HG02642 (cell line): ENCODE measurements at regions not wholly inside any gene's neighbourhood (a gene's known extent, or its start where the extent isn't known, plus 50 kb on each side); places are given as distances from the start of the nearest gene placed in this dataset.
"Not testable (repeated sequence)": the region's sequence is repeated elsewhere in the genome, so short reads cannot be mapped to it uniquely, and the experiment has no call there.

ENCODE experiments used
- ATAC-seq: cut with Tn5 transposase; IDR thresholded peaks from one replicate; pipeline ENCODE4 v1.9.1; 2021; ENCODE audit warnings: mild to moderate bottlenecking; ENCODE audit not compliant: unreplicated experiment, poor library complexity

DNA sequence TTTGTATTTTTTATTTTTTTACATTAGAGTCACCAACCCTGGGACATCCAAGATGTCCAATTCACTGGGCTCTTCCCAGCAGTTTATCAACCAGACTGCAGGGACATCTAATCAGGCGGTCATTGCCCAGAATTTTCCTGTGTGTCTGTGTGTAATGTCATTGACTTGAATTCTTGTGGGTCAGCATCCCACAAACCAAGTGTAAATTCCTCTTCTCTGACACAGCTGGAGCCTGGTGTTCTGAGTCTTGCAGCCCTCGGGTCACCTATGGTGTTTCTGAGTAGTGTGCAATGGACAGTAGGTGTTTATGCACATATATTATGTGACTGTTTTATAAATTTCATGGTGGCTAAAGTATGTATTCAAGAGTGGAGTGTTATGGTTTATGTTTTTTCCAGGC, 815.7 kb downstream of the SEMA5A start:
- no peak for ATAC-seq

GRCh38 chr5:8731110-8731509, 814.8 kb downstream of the SEMA5A start:
- ATAC-seq, result not testable (repeated sequence)

DNA sequence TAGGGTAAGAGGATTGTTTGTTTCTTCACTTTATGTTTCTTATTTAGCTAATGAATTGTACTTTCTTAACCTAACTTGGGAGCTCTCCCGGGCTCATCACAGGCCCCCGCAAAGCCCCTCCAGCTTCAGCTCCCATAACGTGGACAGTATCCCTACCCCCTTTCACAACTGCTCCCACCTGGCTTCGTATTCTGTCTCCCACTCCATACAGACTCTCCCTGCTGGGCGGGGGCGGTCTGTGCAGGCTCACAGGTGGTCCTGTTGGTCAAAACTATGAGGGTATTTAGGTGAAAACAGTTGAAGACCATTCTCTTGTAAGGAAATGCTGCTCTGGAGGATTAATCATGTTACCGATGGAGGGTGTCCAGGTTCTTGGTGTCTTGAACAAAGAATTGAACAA, 805.3 kb downstream of the SEMA5A start:
- ATAC-seq, result no peak

GRCh38 chr5:8749556-8749955, 796.3 kb downstream of the SEMA5A start:
- ATAC-seq, result no peak

- ATAC-seq, result no peak
These were observed 795.8 kb downstream of the SEMA5A start for GRCh38 chr5:8750100-8750499.

DNA sequence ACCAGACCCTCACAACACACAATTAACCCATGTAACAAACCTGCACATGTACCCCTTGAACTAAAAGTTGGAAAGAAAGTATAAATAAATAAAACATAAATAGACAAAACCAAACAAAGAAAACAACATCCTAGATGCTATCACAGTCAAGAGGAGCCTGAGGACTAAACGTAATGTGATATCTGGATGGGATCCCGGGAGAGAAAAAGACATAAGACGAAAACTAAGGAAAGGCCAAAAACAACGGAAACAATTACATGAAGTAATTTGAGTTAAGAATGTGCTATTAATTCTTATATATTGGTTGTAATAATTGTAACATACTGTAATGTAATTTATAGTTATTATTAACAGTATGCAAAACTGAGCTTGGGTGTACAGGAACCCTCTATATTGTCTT, 793.9 kb downstream of the SEMA5A start:
- no peak for ATAC-seq

DNA sequence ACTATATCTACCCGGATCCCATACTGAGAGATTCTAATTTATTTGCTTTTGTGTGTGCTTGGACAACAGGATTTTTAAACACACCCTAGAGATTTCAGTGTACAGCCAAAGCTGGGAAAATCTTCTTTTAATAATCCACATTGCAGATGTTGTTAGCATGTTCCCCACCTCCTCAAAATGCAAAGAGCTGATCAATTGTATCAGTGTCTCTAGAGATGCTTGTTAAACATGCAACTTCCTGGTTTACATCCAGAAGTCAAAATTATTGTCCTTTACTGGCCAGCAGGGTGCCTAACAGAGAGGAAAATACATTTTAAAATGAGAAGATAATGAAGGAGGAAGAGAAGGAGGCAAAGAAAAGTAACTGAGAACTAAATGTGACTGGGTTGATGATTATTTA, 793.3 kb downstream of the SEMA5A start:
- no peak for ATAC-seq

DNA sequence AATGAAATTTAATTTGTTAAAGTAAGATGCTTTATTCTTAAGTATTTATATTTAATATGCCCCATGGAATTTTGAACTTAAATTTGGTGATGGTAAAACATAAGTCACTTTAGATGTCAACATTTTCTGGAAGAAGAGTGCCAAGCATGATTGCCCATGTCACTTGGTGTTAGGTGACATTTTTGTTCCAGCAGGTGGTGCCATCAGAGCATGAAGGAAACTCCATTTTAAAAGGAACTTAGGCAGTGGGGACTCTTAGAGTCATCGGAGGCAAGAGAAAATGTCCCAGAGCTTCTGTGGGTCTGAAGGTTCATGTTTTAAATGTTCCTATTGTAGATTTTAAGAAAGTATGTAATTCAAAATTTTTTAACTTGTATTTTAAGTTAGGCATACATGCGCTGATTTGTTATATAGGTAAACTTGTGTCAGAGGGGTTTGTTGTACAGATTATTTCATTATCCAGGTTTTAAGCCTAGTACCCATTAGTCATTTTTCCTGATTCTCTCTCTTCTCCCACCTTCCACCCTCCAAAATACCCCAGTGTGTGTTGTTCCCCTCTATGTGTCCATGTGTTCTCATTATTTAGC, 789.3 kb downstream of the SEMA5A start:
- ATAC-seq, result no peak

GRCh38 chr5:8765886-8766285, 780.0 kb downstream of the SEMA5A start:
- no peak for ATAC-seq

DNA sequence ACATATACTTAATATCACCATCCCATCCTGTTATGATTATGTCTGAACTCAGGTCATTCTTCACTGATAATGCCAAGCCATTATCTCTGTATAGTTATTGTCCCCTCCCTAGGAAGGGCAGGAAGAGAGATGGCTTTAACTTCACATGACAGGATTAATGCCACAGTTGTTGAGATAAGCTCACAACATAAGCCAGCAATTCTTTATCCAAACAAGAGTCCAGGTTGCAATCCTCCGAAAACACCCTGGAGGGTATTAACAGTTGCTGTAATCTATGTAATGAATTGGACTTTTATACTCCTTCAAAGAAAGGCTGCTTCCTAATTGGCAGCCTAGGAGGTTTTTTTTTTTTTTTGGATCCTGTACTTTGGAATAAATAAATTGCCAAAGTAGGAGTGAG, 779.4 kb downstream of the SEMA5A start:
- no peak for ATAC-seq

DNA sequence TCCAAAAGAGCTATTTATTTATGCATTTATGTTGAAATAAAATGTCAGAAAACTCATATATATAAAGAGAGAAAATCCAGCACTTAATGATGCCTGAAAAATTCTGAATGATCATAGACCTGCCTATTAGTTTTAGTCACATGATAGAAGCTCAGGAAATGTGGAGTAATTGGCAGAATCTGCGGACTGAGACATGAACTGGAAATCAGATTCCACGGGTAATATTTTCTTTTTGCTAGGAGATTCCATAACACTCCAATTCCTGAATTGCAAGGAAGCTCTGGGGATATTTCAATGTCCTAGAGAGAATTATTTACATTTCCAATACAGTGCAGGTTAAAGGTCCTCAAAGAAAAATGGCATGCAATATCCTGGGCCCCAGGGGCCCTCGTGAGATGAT, 778.8 kb downstream of the SEMA5A start:
- no peak for ATAC-seq

GRCh38 chr5:8767746-8768145, 778.1 kb downstream of the SEMA5A start:
- ATAC-seq, result no peak

DNA sequence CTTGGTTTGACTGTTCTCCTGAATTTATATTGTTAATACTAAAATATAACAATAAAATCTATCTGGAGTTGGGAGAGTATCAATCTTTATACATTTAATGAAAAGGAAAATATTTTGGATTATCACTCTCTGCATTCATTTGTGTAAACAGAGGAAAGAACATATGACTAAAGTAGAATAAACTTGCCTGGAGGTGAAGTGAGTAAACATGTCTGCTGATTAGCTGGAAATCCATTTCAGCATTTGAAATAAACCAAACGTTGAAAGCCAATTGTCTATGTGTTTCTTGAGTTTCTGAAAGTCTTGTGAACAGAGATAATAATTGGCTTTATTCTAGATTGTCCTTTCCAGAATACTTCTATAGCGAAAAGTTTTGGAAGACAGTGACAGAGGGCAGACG, 776.2 kb downstream of the SEMA5A start:
- no peak for ATAC-seq

DNA sequence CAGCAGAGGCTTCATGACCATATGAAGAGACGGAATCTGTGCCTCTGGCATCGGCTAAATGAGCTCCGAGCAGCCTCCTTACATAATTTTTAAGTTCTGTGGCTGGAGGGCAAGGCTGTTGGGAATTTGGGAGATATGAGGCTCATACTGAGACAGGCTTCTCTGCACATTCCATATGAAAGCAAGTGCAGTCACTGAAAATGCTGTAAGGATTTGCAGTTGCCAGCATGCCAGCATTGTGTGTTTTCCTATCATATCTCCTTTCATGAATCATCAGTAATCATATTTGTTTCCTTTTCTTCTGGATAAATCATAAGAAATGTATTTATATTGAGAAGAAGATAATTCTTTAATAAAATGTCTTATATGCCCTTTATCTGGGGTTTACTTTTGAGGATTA, 775.4 kb downstream of the SEMA5A start:
- no peak for ATAC-seq

GRCh38 chr5:8773046-8773615, 772.7 kb downstream of the SEMA5A start:
- ATAC-seq, result no peak

- no peak for ATAC-seq
These were observed 761.2 kb downstream of the SEMA5A start for GRCh38 chr5:8784692-8785091.

DNA sequence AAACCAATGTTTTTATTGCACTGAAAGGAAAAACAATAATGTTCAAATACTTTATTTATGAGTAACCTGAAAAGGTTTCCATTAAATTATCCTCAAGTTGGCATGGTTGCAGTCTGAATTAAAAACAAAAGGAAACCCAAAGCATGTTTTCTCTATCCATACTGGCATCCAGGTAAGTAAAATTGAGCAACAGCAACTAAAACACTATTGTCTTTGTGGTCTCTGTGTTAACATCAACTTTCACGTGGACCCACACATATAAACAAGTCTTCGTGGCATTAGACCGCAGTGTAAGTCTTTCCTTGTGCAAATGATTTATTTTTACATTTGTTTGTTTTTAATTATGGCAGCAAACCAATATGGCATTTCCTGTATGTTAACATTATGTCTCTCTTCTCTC, 757.6 kb downstream of the SEMA5A start:
- ATAC-seq, result no peak

- no peak for ATAC-seq
These were observed 740.2 kb downstream of the SEMA5A start for GRCh38 chr5:8805653-8806052.

GRCh38 chr5:8807636-8808035, 738.2 kb downstream of the SEMA5A start:
- ATAC-seq, result no peak

- no peak for ATAC-seq
These were observed 734.3 kb downstream of the SEMA5A start for GRCh38 chr5:8811581-8811980.

GRCh38 chr5:8813180-8813579, 732.7 kb downstream of the SEMA5A start:
- ATAC-seq, result no peak

DNA sequence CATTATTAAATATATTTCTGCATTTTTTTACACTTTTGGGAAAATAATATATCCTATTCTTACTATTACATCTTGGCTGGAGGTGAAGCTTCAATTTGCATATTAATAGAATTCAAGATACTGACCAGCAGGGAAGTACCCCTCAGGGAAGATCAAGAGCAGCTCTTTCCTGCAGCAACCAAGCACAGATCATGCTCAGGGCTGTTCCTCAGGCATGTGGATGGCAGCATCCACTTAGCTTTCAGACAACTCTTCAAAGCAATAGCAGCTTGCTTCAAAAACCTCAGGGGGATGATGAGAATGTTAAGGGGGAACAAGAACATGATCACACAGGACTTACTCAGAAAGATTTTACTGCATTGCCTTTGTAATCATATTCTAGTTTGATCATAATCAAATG, 731.8 kb downstream of the SEMA5A start:
- no peak for ATAC-seq

DNA sequence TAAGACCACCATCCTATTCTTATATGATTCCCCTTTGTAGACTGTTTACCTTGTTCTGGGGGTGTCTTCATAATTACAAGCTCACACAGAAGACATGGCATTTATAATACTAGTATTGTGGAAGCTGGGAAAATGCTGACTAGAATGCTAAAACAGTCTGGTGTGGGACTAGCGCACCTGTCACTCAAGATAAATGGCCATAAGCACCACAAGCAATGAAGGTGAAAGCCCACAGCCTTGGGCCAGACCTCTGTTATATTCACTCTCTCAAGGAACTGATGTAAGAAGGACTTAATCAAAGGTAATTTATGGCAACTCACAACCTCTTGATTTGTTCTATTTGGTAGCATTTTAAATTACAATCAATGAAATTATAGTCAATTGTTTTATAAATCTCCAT, 721.5 kb downstream of the SEMA5A start:
- no peak for ATAC-seq
